C4-2B (cell line): ENCODE measurements at regions not wholly inside any gene's neighbourhood (a gene's known extent, or its start where the extent isn't known, plus 50 kb on each side); places are given as distances from the start of the nearest gene placed in this dataset.

Source experiments
- H3K27ac ChIP-seq: fragments of 450-650 bp; 2 replicates; pipeline ENCODE4 v1.5.1; 2017
- ZFX ChIP-seq: fragments of 450-650 bp; IDR thresholded peaks from 2 replicates; pipeline ENCODE4 v1.6.1; 2017
- TF ChIP-seq, protein P1 (sequence below): fragments of 450-650 bp; conservative IDR thresholded peaks from 2 replicates; pipeline ENCODE4 v1.5.1; 2017; ENCODE audit warnings: mild to moderate bottlenecking

DNA sequence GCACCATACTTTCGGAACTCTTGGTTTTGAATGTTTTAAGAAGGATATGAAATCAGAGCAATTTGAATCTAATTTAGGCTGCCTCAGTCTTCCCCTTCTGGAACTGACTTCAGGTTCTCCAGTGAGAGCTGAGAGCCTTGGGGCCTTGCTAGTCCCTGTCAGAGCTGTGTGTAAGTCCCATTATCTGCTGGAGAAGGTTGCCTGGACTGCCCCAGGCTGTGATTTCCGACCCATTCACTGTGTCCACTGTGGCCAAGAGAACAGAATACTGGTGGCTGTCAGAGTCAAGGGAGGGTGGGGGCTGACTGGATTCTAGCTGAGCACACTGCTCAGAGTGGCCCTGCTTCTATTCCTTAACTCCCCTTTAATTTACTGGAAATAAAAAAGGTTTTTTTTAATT is 278.0 kb downstream of the KCNS3 start:
- TF ChIP-seq, protein P1, sequence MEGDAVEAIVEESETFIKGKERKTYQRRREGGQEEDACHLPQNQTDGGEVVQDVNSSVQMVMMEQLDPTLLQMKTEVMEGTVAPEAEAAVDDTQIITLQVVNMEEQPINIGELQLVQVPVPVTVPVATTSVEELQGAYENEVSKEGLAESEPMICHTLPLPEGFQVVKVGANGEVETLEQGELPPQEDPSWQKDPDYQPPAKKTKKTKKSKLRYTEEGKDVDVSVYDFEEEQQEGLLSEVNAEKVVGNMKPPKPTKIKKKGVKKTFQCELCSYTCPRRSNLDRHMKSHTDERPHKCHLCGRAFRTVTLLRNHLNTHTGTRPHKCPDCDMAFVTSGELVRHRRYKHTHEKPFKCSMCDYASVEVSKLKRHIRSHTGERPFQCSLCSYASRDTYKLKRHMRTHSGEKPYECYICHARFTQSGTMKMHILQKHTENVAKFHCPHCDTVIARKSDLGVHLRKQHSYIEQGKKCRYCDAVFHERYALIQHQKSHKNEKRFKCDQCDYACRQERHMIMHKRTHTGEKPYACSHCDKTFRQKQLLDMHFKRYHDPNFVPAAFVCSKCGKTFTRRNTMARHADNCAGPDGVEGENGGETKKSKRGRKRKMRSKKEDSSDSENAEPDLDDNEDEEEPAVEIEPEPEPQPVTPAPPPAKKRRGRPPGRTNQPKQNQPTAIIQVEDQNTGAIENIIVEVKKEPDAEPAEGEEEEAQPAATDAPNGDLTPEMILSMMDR = no peak
- TF ChIP-seq ZFX = no peak
- no peak overlapping the region for H3K27ac ChIP-seq

- H3K27ac ChIP-seq = no peak overlapping the region
- no peak for TF ChIP-seq ZFX
- TF ChIP-seq, protein P1 = no peak
Measured at GRCh38 chr2:18156002-18156401, 277.5 kb downstream of the KCNS3 start.

- H3K27ac ChIP-seq = no peak overlapping the region
- TF ChIP-seq ZFX = no peak
- TF ChIP-seq, protein P1 = no peak
Measured at GRCh38 chr2:18154812-18155211, 276.3 kb downstream of the KCNS3 start.

GRCh38 chr2:18154259-18154658 is 275.8 kb downstream of the KCNS3 start:
- H3K27ac ChIP-seq = no peak overlapping the region
- TF ChIP-seq ZFX = no peak
- TF ChIP-seq, protein P1 = no peak

GRCh38 chr2:18153741-18154140 is 275.3 kb downstream of the KCNS3 start:
- TF ChIP-seq, protein P1 = no peak
- TF ChIP-seq ZFX = no peak

GRCh38 chr2:18151237-18151636 is 272.8 kb downstream of the KCNS3 start:
- TF ChIP-seq, protein P1 = no peak
- TF ChIP-seq ZFX = no peak
- H3K27ac ChIP-seq = no peak overlapping the region

More at GRCh38 chr2:18153741-18154140, 275.3 kb downstream of the KCNS3 start:
- H3K27ac ChIP-seq = no peak overlapping the region

- H3K27ac ChIP-seq = no peak overlapping the region
- no peak for TF ChIP-seq ZFX
- TF ChIP-seq, protein P1 = peak; percentile 86
Measured at GRCh38 chr2:18149660-18150246, 271.3 kb downstream of the KCNS3 start.
